GM21825 (cell line): ENCODE measurements at regions not wholly inside any gene's neighbourhood (a gene's known extent, or its start where the extent isn't known, plus 50 kb on each side); places are given as distances from the start of the nearest gene placed in this dataset.
A peak's percentile ranks its signal among the peaks of the same experiment; 100 is the strongest.

ENCODE experiments used
- ATAC-seq: cut with Tn5 transposase; IDR thresholded peaks from one replicate; pipeline ENCODE4 v1.9.1; 2021; ENCODE audit warnings: mild to moderate bottlenecking, moderate library complexity; ENCODE audit not compliant: unreplicated experiment

DNA sequence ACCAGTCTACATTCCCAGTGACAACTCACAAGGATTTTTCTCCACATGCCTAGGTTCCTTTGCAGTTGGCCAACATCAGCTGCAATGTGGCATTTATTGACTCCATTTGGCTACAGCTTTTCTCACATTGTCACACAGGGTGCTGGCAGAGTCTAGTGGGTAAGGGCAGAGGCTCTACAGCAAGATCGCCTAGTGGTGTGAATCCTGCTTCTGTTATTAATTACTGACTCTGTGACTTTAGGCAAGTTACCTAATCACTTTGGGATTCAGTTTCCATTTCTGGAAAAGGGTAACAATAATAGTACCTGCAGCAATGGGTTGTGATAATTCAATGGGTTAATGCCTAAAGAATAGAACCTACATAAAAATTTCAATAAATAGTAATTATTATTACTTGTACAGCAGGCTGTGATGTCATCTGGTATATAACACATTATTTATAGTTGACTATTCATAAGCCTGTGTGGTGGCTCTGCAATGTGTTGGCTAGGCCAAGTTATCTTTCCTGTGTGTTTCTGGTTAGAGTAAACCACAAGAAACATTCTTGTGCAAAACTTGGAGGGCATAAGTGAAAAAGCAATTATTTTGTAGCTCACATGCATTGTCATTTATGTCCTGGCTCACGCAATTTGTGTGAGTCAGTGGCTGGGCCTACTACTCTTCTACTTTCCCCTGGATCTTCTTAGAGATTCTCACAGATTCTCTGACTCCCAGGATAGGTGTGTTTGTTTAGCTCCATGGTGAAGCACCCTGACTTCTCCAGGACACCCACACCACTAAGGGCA is 59.5 kb downstream of the PTGS2 start:
- ATAC-seq: no peak

DNA sequence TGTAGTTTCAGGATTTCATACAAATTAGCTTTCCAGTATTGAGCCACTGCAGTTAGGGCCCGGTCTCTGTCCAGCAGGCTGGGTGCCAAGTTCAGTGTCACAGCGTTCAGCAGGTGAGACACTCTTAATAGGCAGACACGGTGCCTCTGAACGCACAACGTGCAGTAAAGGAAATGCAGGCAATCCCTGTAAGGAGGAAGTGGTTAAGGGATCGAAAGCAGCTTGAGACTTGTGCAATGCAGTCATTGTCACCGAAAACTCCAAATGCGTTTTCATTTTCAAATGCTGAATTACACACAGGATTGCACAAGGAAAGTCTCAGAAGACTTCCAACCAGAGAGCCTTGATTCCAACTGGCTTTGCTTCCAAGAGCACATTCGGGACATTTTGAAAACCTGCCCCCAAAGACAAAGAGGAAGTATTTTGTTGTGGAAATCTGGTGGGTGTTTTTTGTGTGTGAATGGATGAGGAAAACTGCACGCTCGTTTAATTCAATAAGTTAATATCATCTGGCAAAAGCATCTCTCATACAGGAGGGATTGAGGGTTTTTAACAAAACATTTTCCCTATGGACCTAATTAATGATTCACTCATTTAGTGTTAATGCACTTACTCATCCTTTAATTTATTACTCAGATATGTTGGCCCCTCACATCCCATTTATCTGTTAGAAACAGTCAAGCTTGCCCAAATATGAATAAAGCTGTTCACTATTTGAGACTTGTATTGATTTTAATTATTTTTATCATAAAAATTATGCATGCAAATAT is 61.6 kb downstream of the PTGS2 start:
- ATAC-seq: peak; percentile 100

DNA sequence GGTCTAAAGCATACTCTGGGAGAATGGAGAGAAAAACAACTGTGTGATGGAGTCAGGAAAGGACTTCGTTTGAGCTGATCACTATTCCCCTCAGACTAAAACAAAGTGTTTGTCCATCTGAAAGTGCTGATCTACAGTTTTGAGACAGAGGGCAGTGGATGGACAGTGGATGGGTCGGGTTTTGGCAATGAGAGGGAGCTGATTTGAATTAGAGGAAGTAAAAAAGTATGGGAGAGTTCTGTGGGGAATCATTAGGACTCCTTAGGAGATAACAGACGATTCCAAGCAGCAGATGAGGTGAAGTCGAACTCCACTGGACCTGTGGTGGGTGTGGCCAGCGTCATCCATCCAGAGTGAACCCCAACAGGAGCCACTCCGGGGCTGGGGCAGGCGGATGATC is 62.3 kb downstream of the PTGS2 start:
- peak; percentile 10 for ATAC-seq

DNA sequence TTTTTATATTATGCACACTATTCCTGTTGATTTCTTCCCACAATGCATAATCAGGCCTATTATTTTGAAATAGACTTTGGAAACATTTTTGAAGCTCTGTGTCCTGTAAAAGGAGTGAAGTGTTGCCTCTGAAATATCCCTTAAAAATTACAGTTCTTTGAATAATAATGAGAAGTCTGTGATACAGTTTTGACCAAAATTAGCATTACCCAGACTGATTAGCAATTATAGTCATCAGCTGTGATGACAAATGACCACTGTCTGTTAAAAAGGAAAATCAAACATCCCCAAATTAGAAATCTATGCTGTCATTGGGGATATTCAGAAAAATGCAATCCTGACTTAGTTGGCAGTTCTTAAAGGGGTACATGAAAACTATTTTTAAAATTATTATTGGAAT is 63.7 kb downstream of the PTGS2 start:
- no peak for ATAC-seq

DNA sequence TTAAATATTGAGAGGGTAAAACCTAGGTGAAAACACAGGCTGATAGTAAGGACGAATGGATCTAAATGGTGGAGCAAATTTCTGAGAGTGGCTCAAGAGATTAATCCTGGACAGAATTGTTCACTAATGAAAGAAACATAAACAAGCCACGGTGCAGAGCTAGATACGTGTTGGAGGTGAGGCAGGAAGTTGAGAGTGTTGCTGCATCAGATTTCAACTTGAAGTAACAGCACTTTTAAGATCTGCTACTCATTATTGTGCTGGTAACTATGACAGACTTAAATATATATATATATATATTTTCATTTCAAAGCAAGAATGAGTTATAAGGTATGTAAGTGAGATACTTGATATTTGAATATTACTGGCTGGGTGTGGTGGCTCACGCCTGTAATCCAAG is 64.9 kb downstream of the PTGS2 start:
- no peak for ATAC-seq

DNA sequence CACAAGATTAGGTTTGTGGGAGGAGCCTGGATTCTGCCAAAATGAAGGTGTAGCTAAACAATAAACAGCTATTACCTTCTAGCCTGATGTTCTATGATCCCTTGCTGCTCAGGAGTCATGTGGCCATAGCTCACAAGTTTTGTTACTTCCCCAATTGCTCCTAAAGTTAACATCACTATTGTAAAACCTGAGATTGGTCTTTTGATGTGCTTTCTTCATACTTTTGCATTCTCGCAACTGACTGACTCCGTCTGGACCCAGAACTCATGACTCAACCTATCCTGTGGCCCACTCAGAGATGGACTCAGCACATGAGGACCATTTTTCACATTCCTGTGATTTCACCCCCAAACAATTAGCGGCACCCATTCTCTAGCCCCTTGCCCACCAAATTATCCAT is 69.1 kb downstream of the PTGS2 start:
- no peak for ATAC-seq

DNA sequence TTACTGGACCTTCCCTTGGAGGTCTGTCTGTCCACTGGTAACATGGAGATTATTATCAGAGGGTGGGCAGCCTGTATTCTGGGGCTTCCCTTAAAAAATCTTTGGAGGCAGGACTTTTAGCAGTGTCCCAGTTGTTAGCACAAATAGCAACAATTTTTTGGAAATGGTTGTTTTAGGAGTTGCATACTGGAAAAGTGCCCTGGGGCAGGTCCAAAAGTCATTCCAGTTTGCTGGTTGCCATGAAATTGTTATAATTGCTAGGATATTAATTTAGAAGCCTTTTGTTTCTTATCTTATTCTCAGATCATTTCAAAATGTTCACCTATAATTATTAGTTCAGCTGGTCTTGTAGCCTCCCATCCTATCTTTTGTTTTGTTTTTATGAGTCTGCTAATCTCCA is 71.0 kb downstream of the PTGS2 start:
- no peak for ATAC-seq

DNA sequence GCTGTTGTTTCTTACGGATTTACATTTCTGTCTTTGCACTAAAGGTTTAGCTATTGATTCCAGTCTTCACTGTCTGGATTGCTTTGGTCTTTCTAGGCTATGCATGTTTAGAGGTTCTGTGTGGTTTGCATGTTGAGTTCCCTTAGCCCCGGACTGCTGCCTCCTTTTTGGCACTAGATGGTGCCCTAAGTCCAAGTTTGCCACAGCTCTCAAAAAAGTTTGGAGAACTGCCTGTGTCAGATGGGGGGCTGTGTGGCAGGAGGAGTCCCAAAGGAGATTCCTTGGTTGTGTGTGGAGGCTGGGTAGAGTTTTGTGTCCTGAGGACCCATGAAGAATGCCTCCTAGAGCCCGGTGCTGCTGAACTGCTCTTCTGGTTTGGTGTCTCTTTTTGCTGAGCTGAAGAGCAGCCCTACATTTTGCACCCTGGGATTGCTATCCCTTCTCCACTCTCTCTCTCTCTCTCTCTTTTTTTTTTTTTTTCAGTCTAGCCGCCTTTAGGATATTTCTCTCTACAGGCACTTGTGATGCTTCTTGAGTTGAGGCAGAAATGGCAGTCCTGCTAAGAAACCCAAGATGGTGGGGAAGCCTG is 74.4 kb downstream of the PTGS2 start:
- no peak for ATAC-seq

DNA sequence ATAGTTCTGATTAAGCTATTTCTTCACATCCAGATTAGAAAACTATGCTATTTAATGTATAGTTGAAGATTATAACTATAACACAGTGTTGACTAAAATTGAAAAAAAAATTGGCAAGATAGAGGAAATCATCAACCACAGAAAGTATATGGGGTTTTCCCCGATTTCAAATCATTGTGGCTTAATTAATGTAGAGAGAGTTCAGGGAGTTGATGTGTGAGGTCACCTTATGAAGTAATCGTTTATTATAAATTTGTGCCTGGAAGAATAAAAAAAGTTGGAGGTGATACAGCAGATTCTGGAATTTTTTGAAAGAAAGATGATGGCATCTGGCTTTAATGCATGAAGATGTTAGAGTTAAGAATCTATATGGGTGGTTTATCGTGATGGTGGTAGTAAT is 84.3 kb downstream of the PTGS2 start:
- no peak for ATAC-seq

DNA sequence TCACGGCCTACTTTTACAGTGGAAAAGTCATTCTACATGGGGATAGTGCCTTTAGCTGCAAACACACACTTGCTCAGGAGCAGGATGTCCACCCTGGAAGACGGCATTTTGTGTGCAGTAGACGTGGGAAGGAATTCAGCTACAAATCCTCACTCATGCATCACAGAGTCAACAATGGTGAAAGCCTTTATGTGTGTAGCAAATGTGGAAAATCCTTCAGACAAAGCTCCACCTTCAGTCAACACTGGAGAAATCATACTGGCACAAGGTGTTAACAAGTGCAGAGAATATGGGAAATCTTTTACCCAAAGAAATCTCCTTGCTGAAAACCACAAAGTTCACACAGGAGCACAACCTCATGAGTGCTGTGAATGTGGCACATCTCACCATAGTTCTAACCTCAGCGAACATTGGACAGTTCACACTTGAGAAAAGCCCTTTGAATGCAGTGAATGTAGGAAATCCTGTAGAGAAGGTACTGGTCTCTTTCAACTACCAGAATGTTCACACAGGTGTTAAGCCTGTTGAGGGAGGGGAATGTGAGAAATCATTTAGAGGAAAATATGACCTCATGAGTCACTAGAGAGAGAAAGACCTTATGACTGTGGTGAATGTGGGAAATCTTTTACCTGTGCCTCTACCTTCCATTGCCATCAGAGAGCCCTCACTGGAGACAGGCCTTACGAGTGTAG is 101.8 kb downstream of the PTGS2 start:
- no peak for ATAC-seq

DNA sequence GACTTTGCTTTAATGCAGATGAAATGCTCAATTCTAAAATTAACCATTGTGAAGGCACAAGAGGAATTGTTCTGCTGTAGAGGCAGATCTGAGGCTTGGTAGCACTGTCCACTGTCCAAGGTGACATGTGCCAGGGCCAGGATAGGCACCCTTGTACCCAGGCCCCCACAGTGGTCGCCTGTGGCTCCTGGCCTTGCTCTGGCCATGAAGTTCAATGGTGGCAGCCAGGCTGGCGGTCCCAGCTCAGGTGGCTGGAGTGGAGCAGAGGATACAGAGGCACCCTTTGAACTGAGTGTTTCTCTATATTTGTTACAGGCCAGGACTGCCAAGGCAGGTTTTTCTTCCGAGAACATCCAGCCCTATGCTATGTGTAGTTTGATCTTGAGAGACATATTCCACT is 102.6 kb downstream of the PTGS2 start:
- no peak for ATAC-seq

DNA sequence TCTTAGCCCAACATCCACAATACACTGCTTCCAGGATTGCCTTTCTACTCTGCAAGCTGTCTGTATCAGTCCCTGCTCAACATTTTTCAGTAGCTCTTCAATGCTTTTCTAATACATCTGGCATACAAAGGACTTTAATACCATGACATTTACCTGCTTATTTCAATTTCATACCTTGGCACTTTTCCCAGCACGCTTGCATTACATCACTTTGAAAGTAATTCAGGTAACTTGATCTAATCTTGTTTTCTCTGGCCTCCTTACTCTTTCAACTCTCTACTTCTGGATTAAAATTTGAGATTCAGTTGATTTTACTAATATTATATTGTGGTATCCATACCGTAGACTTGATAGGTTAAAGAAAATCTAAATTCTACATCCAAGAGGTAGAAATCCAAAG is 103.0 kb downstream of the PTGS2 start:
- no peak for ATAC-seq

DNA sequence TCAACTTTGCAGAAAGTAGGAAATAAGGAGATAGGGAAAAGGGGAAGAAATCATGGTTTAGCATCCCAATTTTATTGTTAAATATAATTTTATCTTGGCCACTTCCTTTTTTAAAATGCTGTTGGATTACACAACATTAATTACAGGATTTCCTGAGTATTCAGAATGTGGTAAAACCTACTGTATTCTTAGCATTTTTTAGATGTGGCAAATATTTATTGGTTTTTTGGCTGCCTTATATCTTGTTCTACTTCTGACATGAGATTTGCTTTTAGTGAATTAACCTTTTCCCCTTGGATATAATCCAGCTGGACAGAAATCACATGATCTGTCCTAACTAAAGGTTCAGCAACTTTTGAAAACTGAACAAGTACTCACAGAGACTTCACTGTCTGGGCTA is 104.9 kb downstream of the PTGS2 start:
- ATAC-seq: no peak

DNA sequence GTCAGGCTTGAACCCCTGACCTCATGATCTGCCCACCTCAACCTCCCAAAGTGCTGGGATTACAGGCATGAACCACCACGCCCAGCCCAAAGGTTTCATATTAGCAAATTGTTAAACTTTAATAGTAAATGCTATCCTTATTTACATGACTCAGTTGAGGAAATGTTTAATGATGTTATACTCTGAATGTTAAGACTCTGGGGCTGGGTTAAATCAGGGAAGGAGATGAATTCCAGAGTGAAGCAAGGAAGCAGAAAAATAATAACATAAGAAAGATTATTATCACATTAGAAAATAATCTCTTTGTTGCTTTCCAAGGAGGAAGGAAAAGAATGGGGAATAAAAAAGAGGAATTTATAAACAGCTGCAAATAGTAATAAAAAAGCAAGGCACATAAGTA is 105.3 kb downstream of the PTGS2 start:
- no peak for ATAC-seq

DNA sequence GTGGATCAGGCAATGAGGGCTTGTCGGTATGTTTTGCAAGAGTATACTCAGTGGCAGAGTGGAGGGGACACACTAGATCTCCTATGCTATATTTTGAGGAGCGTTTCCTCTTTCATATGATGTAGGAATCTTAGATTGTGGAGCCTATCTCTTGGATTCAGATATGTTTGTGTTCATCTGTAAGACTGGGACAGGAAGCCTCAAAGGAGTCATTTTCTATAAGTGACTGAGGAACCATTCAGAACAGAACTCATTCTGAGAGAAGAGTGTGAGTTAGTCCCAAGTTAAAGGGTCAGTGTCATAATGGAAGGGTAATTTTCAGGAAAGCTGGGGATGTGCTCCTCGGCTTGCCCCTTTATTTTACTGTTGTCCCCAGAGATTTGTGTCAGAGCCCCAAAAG is 107.7 kb downstream of the PTGS2 start:
- no peak for ATAC-seq

DNA sequence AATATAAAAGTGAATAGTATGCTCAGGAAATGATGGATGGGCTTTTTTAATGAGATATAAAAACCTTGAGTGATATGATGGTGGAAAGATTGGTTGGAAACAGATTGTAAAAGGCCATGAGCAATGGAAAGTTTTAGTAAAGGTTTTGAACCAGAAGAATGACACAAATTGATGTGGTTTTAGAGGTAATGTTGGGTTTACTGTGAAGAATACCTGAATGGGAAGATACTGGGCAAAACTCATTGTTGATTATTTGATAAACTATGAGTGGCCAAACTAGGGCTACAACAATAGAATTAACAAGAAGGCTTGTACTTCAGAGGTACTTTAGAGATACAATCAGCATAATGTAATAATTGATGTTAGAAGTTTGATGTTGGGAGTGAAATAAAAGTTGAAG is 108.5 kb downstream of the PTGS2 start:
- ATAC-seq: no peak

DNA sequence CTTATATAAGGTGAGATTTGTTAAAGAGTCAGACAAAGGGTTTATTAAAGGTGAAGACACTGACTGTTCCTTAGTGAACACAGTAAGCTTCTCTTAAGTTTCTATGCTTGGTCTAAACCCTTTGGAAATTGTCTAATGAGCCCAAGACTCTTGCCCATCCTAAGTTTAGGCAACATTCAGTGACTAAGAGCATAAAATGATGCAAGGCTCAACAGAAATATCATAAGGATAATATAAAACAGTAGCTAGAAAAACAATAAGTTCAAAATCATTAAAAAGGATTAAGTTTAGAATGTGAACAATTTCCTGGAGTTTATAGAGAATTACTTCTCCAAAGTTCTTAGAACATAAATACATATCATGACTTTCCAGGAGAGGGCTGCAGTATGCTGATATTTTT is 108.9 kb upstream of the PDC start:
- ATAC-seq: no peak

DNA sequence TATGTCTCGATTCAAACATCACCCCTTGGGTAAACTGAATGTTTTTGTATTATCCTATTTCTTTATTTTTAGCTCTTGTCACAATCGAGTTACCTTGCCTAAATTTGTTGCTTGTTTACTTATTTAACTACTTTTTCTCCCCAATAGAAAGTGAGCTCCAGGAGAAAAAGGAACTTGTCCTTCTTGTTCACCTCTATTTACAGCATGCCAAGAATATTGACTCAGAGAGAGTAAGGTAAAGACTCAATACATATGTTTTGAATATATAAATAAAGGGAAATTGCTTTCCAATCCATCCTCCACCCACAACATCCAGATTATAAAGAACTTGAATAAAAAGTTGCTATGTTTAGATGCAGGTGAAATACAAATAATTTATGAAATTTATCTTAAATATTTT is 107.3 kb upstream of the PDC start:
- ATAC-seq: no peak

DNA sequence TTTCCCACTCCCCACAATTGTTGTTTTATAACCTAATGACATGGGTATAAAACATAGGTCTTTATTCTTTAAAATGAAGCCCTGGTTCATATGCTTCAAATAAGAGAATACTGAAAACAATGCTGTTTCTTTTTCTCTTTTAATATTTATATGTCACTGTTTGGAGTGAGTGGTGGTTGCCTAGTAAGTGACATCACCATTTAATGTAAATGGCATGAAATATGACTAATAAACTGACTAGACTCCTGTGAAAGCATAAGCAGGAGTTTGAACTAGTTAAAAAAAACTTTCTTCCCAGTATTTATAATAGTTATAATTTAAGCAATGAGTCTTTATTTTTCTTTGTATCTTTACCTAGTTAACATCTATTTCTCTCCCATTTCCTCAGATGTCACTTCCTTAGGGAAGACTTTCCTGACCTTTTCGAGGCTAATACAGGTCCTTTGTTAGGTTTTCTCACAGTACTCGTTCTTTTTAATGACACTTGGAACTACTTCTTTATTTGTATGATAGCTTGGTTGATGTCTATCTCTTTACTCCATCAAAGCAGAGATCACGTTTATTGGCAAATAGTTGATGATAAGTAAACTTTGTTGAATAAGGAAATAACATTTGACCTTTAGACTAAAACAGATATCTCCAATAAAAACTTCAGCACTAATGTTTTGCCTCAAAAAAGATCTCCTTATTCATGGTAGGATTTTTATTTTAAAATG is 105.4 kb upstream of the PDC start:
- ATAC-seq: no peak

DNA sequence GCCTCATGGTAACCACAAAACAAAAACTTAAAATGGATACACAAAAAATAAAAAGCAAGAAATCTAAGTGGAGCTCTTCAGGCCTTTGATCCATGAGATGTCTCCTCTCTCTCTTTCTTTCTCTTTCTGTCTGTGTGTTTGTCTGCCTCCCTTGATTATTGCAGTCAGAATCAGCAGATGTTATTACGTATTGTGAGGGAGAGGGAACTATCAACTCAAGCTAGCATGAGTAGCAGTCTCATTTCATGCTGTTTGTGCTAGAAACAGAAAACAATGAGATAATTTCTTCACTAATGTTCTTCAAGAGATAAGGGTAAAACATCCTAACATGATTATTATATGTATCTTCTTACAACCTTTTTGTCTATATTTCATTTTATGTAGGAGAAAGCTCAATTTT is 103.7 kb upstream of the PDC start:
- no peak for ATAC-seq

DNA sequence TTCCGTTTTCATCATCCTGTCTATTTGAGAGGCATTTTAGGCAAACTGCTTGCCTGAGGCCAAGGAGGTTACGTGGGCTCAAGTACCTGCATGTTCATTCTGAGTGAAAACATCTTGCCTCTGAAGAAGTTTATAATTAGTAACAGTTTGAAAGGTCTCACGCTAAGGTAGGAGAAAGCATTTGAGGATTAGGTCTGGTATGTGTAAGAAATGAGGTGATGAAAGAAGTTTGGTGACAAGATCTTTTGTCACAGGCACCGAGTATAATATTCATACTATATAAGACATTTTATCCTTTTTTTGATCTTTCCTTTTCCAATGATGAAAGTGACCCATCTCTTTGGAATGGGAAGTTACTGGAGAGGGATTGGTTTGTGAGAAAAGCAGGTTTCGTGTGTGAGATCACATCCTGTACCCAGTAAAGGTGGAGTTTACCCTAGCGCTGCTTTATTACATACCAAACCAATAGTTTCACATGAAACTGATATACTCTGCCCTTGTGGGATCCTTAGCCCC is 98.7 kb upstream of the PDC start:
- ATAC-seq: no peak
